Activated CD4-positive, alpha-beta T cell treated with anti-CD3 and anti-CD28 coated beads for 4 hours (primary cell): ENCODE measurements at regions not wholly inside any gene's neighbourhood (a gene's known extent, or its start where the extent isn't known, plus 50 kb on each side); places are given as distances from the start of the nearest gene placed in this dataset.

Experiments used
- DNase-seq, 2 donors: peaks; one replicate each; pipeline ENCODE4 v3.0.0-alpha.2; 2020

GRCh38 chr10:6669269-6669859, 89.3 kb upstream of the PRKCQ start:
- DNase-seq = peak in 1 of 2 donors; percentile 19

GRCh38 chr10:6667679-6668270, 87.7 kb upstream of the PRKCQ start:
- peak; percentile 37 to 39 for DNase-seq

- DNase-seq = no peak
Observed at GRCh38 chr10:6667150-6667549, 87.1 kb upstream of the PRKCQ start.

- peak; percentile 33 to 36 for DNase-seq
Observed at GRCh38 chr10:6665847-6666246, 85.8 kb upstream of the PRKCQ start.

- no peak for DNase-seq
Observed at GRCh38 chr10:6660460-6660859, 80.4 kb upstream of the PRKCQ start.

GRCh38 chr10:6659451-6659850, 79.4 kb upstream of the PRKCQ start:
- DNase-seq = no peak

- DNase-seq = no peak
Observed at GRCh38 chr10:6657669-6658068, 77.6 kb upstream of the PRKCQ start.

- no peak for DNase-seq
Observed at GRCh38 chr10:6657196-6657595, 77.1 kb upstream of the PRKCQ start.

GRCh38 chr10:6654571-6654970, 74.5 kb upstream of the PRKCQ start:
- no peak for DNase-seq

GRCh38 chr10:6650586-6650985, 70.5 kb upstream of the PRKCQ start:
- DNase-seq = no peak

- no peak for DNase-seq
Observed at GRCh38 chr10:6649903-6650302, 69.8 kb upstream of the PRKCQ start.

GRCh38 chr10:6648894-6649720, 69.0 kb upstream of the PRKCQ start:
- DNase-seq = no peak

GRCh38 chr10:6647811-6648526, 67.9 kb upstream of the PRKCQ start:
- peak; percentile 69 to 74 for DNase-seq

GRCh38 chr10:6643962-6644361, 63.9 kb upstream of the PRKCQ start:
- peak in 1 of 2 donors; percentile 43 for DNase-seq

GRCh38 chr10:6642876-6643275, 62.8 kb upstream of the PRKCQ start:
- DNase-seq = no peak

- DNase-seq = no peak
Observed at GRCh38 chr10:6640433-6641040, 60.5 kb upstream of the PRKCQ start.

GRCh38 chr10:6637053-6637452, 57.0 kb upstream of the PRKCQ start:
- no peak for DNase-seq

GRCh38 chr10:6635784-6636183, 55.7 kb upstream of the PRKCQ start:
- no peak for DNase-seq
